Ishikawa (cell line): ENCODE measurements at regions not wholly inside any gene's neighbourhood (a gene's known extent, or its start where the extent isn't known, plus 50 kb on each side); places are given as distances from the start of the nearest gene placed in this dataset.

Experiments used
- CEBPB ChIP-seq: IDR thresholded peaks from 2 replicates; pipeline ENCODE4 v1.6.1; 2012
- EP300 ChIP-seq: IDR thresholded peaks from 2 replicates; pipeline ENCODE4 v1.6.1; 2012; ENCODE audit warnings: borderline replicate concordance
- FOXM1 ChIP-seq: IDR thresholded peaks from 2 replicates; pipeline ENCODE4 v1.6.1; 2012; ENCODE audit warnings: low read depth, borderline replicate concordance
- NFIC ChIP-seq: IDR thresholded peaks from 2 replicates; pipeline ENCODE4 v1.6.1; 2012
- RAD21 ChIP-seq: IDR thresholded peaks from 2 replicates; pipeline ENCODE4 v1.6.1; 2012; ENCODE audit warnings: low read depth
- TAF1 ChIP-seq: IDR thresholded peaks from 2 replicates; pipeline ENCODE4 v1.6.1; 2012; ENCODE audit warnings: low read depth, mild to moderate bottlenecking
- TCF12 ChIP-seq: IDR thresholded peaks from 2 replicates; pipeline ENCODE4 v1.6.1; 2012; ENCODE audit warnings: low read depth
- YY1 ChIP-seq: IDR thresholded peaks from 2 replicates; pipeline ENCODE4 v1.6.1; 2012; ENCODE audit warnings: low read depth
- ZBTB7A ChIP-seq: IDR thresholded peaks from 2 replicates; pipeline ENCODE4 v1.6.1; 2012; ENCODE audit warnings: low read depth
- TF ChIP-seq, protein P1 (sequence below): IDR thresholded peaks from 2 replicates; pipeline ENCODE4 v1.6.1; 2012
- TF ChIP-seq, protein P2 (sequence below): IDR thresholded peaks from 2 replicates; pipeline ENCODE4 v1.6.1; 2012
- TF ChIP-seq, protein P3 (sequence below): IDR thresholded peaks from 2 replicates; pipeline ENCODE4 v1.6.1; 2012; ENCODE audit warnings: low read depth, mild to moderate bottlenecking

DNA sequence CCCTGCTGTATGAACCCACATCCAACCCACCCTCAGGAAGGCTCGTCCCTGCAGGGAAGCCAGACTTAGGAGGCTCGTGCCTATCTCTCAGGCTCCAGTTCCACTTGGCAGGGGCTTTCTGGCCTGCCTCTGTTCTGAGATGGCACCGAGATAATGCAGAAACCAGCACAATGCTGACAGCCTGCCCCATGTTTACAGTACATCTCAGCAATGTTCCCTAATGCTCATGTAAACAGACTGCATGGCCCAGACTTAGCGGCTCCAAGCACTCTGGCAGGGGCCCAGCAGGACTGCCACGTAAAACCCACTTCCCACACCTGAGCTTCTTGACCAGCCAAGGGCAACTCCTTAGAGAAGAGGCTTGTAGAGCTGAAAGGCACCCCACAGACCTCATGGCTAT lies 499.5 kb upstream of the BRINP1 start:
- TF ChIP-seq, protein P1, sequence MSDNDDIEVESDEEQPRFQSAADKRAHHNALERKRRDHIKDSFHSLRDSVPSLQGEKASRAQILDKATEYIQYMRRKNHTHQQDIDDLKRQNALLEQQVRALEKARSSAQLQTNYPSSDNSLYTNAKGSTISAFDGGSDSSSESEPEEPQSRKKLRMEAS = no peak
- TF ChIP-seq, protein P2, sequence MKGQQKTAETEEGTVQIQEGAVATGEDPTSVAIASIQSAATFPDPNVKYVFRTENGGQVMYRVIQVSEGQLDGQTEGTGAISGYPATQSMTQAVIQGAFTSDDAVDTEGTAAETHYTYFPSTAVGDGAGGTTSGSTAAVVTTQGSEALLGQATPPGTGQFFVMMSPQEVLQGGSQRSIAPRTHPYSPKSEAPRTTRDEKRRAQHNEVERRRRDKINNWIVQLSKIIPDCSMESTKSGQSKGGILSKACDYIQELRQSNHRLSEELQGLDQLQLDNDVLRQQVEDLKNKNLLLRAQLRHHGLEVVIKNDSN = no peak
- TF ChIP-seq, protein P3, sequence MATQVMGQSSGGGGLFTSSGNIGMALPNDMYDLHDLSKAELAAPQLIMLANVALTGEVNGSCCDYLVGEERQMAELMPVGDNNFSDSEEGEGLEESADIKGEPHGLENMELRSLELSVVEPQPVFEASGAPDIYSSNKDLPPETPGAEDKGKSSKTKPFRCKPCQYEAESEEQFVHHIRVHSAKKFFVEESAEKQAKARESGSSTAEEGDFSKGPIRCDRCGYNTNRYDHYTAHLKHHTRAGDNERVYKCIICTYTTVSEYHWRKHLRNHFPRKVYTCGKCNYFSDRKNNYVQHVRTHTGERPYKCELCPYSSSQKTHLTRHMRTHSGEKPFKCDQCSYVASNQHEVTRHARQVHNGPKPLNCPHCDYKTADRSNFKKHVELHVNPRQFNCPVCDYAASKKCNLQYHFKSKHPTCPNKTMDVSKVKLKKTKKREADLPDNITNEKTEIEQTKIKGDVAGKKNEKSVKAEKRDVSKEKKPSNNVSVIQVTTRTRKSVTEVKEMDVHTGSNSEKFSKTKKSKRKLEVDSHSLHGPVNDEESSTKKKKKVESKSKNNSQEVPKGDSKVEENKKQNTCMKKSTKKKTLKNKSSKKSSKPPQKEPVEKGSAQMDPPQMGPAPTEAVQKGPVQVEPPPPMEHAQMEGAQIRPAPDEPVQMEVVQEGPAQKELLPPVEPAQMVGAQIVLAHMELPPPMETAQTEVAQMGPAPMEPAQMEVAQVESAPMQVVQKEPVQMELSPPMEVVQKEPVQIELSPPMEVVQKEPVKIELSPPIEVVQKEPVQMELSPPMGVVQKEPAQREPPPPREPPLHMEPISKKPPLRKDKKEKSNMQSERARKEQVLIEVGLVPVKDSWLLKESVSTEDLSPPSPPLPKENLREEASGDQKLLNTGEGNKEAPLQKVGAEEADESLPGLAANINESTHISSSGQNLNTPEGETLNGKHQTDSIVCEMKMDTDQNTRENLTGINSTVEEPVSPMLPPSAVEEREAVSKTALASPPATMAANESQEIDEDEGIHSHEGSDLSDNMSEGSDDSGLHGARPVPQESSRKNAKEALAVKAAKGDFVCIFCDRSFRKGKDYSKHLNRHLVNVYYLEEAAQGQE = no peak
- no peak for TF ChIP-seq CEBPB
- TF ChIP-seq ZBTB7A = no peak
- no peak for TF ChIP-seq RAD21
- TF ChIP-seq TAF1 = no peak
- no peak for TF ChIP-seq YY1
- TF ChIP-seq EP300 = no peak
- TF ChIP-seq NFIC = no peak
- no peak for TF ChIP-seq TCF12
- no peak for TF ChIP-seq FOXM1
